ENCODE measurements at regions not wholly inside any gene's neighbourhood (a gene's known extent, or its start where the extent isn't known, plus 50 kb on each side); places are given as distances from the start of the nearest gene placed in this dataset.

- TF ChIP-seq CTCF (conservative IDR thresholded peaks at IDR 0.05; ENCODE audit: low read depth, low read length): no peak
- no peak for TF ChIP-seq EZH2 (IDR thresholded peaks at IDR 0.05; ENCODE audit: low read length, unreplicated experiment)
Measured at GRCh38 chr2:6213056-6213780, 521.0 kb downstream of the SOX11 start.
